SJSA1 (cell line): ENCODE measurements at regions not wholly inside any gene's neighbourhood (a gene's known extent, or its start where the extent isn't known, plus 50 kb on each side); places are given as distances from the start of the nearest gene placed in this dataset.
"Not testable (repeated sequence)": the region's sequence is repeated elsewhere in the genome, so short reads cannot be mapped to it uniquely, and the experiment has no call there.

ENCODE experiments used
- DNase-seq, 2 experiments: peaks; one replicate each; pipeline ENCODE4 v3.0.0-alpha.2; 2015 to 2020; ENCODE audit warnings: low spot score in 2 of 2, low read depth in 1 of 2
- H3K27ac ChIP-seq: fragments of 250-450 bp; sonication (Bioruptor Pico); 2 replicates; pipeline ENCODE4 v1.5.1; 2020; ENCODE audit warnings: mild to moderate bottlenecking, moderate library complexity
- H3K27me3 ChIP-seq: fragments of 250-450 bp; sonication (Bioruptor Pico); replicated peaks from 2 replicates; pipeline ENCODE4 v1.5.1; 2020; ENCODE audit warnings: mild to moderate bottlenecking, moderate library complexity
- H3K36me3 ChIP-seq: fragments of 250-450 bp; sonication (Bioruptor Pico); 2 replicates; pipeline ENCODE4 v1.5.1; 2020; ENCODE audit warnings: mild to moderate bottlenecking
- H3K4me1 ChIP-seq: fragments of 250-450 bp; sonication (Bioruptor Pico); replicated peaks from 2 replicates; pipeline ENCODE4 v1.6.1; 2021; ENCODE audit warnings: mild to moderate bottlenecking
- H3K4me3 ChIP-seq: fragments of 250-450 bp; sonication (Bioruptor Pico); 2 replicates; pipeline ENCODE4 v1.5.1; 2020; ENCODE audit warnings: mild to moderate bottlenecking
- H3K9me3 ChIP-seq: fragments of 250-450 bp; sonication (Bioruptor Pico); replicated peaks from 2 replicates; pipeline ENCODE4 v1.5.1; 2020; ENCODE audit warnings: mild to moderate bottlenecking

DNA sequence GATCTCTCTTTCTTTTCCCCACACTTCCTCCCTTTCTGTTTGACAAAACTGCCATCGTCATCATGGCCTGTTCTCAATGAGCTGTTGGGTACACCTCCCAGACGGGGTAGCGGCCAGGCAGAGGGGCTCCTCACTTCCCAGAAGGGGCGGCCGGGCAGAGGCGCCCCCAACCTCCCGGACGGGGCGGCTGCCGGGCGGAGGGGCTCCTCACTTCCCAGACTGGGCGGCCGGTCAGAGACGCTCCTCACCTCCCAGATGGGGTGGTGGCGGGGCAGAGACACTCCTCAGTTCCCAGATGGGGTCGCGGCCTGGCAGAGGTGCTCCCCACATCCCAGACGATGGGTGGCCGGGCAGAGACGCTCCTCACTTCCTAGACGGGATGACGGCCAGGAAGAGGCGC, 184.3 kb upstream of the FRMD6 start:
- H3K4me3 ChIP-seq, H3K4me1 ChIP-seq, H3K27me3 ChIP-seq, H3K9me3 ChIP-seq, H3K27ac ChIP-seq, H3K36me3 ChIP-seq, DNase-seq: not testable (repeated sequence)

DNA sequence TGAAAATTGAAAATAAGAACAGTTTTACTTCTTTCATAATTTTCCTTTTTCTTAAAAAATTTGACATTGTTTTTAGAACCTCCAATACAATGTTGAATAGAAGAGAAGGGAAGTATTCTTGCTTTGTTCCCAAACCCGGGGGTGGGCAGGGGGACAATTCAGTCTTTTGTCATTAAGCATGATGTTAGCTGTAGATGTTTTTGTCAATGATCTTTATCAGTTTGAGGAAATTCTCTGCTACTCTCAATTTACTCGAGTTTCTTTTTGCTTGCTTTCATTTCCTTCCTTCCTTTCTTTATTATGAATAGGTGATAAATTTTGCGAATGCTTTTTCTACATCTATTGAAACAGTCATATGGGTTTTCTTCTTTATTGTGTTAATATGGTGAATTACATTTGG, 183.2 kb upstream of the FRMD6 start:
- H3K27ac ChIP-seq = no peak overlapping the region
- no peaks in the 10 kb centered on the region for H3K27me3 ChIP-seq
- DNase-seq = no peak
- no peaks in the 10 kb centered on the region for H3K9me3 ChIP-seq
- H3K4me3 ChIP-seq = no peak overlapping the region
- H3K4me1 ChIP-seq = no peaks in the 10 kb centered on the region
- no peaks in the 10 kb centered on the region for H3K36me3 ChIP-seq

DNA sequence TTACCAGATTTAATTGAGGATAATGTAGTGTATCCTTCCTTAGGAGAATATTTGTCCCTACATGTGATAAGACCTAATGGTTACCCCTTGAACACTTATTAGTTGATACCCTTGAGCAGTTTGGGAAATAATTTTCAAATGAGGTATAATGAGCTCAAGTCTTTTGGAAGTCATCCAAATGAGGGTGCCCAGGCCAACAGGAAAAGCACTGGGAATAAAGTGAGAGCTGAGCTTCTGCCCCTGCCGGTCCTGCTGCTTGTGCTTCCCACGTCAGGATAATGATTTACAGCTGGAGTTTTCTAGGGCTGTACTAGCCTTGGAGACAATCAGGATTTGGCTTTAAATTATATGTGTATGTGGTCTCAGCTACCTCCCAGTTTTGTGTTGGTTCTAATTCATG, 178.8 kb upstream of the FRMD6 start:
- Histone ChIP-seq H3K36me3 (no peaks in the 10 kb centered on the region), H3K27me3 (no peaks in the 10 kb centered on the region), H3K4me1 (no peaks in the 10 kb centered on the region; the same call in 1 of the 2 replicates), H3K4me3 (no peak overlapping the region), H3K9me3 (no peaks in the 10 kb centered on the region), H3K27ac (no peak overlapping the region)
- DNase-seq = no peak

DNA sequence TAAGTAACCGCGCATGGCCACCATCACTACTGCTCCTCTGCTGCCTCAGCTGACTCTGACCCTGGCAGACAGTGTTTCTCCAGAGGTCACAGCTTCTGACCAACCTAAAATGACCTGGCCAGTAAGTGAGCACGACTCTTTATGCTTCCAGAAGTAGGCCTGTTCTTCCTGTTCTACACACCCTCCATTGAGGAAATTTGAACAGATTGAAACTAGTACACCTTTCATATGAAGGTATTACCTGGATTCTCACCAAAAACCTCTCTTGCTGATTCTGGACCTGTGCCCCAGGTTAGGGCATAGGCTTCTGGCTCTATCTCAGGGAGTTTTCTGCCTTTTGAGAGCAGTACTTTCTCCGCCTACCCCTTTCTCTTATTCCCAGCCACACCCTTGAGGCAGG, 178.4 kb upstream of the FRMD6 start:
- H3K4me1 ChIP-seq = no peaks in the 10 kb centered on the region; the same call in 1 of the 2 replicates
- no peaks in the 10 kb centered on the region for H3K36me3 ChIP-seq
- no peak for DNase-seq
- no peak overlapping the region for H3K27ac ChIP-seq
- no peaks in the 10 kb centered on the region for H3K9me3 ChIP-seq
- no peaks in the 10 kb centered on the region for H3K27me3 ChIP-seq
- H3K4me3 ChIP-seq = no peak overlapping the region

DNA sequence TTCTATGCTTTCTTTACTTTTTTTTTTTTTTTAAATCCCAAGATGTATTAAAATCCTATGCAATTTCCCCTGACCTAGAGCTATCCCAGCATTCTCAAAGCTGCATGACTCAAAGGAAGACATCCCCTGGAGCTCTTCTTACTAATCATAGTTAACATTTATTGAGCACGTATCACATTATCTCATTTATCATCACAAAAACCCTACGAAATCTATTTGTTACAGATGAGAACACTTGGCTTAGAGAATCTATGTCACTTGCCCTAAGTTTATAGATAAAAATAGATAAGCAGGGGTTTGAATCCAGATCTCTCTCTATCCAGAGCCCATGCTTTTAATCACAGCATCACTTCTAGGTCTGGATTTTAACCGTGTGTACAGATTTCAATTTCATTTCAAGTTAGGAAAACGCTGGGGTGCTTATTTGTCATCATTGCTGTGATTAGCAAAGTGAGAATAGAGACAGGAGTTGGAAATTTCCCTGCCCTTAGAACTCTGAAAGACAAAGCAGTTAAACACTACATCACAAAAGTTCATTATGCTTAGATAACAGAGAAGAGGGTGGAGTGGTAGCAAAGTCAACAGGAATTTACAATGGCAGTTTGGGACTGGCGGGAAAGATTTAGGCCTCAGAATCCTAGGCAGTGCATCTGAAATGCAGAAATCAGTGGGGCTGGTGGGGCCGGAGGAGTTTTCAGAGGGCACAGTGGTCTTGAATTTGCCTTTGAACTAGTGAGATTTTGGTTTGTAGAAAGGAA, 177.7 kb upstream of the FRMD6 start:
- H3K36me3 ChIP-seq = no peaks in the 10 kb centered on the region

DNA sequence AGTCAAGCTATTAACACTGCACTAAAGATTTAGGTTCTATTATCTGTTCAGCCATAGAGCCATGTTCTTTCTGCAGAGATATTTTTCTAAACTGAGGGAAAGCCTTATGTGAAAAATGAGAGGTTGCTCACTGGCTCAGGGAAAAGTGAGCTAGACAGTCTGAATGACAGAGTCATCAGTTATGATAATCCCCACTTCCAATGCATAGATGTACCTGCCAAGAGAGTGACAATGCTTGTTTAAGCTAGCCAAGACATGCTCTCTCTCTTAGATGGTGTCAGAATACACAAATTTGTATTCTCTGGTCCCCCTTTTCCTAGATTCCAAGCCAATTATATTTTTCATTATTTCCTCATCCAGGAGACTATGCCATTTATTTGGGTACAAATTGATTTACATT, 176.9 kb upstream of the FRMD6 start:
- no peaks in the 10 kb centered on the region; the same call in 1 of the 2 replicates for H3K4me1 ChIP-seq
- no peaks in the 10 kb centered on the region for H3K36me3 ChIP-seq
- no peak for DNase-seq
- no peak overlapping the region for H3K4me3 ChIP-seq
- H3K27me3 ChIP-seq = no peaks in the 10 kb centered on the region
- H3K27ac ChIP-seq = no peak overlapping the region
- no peaks in the 10 kb centered on the region for H3K9me3 ChIP-seq

More for the DNA sequence above, 177.7 kb upstream of the FRMD6 start:
- Histone ChIP-seq H3K27ac (no peak overlapping the region), H3K4me1 (no peaks in the 10 kb centered on the region; the same call in 1 of the 2 replicates), H3K9me3 (no peaks in the 10 kb centered on the region), H3K27me3 (no peaks in the 10 kb centered on the region), H3K4me3 (no peak overlapping the region)
- DNase-seq = no peak

DNA sequence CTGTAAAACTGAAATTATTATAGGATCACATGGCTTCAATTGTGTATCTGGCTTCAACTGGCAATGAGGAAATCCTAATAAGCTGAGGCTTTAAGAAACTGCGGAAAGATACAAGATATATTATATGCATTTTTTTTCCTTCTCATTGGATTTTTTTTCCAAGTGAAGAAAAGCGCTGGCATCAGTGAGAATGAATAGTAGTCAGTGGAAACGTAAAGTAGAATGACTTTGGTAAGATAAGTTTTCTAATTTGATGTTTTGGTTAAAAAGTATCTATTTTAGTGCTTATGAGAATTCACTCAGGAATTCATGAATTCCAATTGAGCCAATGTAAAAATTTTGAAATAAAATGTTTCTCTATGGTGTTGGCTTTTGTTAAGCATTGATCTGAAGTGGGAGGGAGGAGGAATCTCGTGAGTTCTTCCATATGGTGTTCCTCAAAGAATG, 173.5 kb upstream of the FRMD6 start:
- Histone ChIP-seq H3K4me3 (no peak overlapping the region), H3K27ac (no peak overlapping the region), H3K4me1 (no peaks in the 10 kb centered on the region; the same call in 1 of the 2 replicates), H3K36me3 (no peaks in the 10 kb centered on the region), H3K9me3 (no peaks in the 10 kb centered on the region), H3K27me3 (no peaks in the 10 kb centered on the region)
- DNase-seq = no peak

DNA sequence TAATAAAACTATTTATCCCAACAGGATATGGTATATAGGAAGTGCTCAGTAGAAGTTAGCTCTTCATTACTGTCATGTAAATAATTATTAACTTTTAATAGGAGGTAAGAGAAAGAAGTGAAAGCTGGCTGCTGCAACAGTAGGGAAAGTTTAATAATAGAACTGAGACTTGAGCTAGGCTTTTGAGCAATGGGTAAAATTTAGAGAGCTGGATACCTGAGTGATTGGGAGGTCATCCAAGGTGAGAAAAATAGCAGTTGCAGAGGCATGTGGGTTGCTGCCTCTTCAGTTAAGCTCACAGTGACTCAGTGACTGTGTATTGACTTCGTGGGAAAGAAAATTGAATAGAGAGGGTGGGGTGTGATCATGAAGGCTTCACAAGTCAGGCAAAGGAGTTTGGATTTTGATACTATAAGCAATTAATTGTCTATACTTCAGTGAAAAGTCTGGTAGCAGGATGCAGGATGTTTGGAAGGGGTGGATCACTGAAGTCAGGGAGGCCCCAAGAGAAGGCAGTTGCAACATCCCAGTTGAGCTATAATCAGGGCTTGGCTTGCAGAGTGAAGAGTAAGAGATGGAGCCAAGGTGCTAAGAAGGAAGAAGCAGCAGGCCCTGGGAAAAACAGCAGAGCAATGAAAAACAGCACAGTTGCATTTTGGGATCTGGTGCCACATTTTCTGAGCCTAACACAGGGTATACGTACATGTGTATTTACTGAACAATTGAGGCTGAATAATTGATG, 172.0 kb upstream of the FRMD6 start:
- H3K4me3 ChIP-seq = no peak overlapping the region

DNA sequence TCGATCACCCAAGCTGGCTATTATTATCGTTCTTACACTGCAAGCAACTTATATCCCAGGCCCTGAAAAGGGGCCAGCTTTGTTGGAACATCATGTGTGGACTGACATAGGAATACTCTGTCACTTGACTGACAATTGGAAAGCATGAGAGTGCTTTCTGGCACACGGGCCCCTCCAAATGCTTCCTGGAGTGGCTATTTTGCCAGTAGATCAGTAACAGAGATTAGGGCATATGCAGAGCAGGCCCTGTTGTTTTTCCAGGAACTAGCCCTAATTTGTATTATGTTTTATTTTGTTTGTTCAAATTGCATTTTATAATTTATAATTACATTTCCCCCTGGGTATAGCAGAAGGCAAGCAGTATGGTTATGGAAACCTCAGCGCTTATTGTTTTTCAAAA, 170.1 kb upstream of the FRMD6 start:
- Histone ChIP-seq H3K9me3 (no peaks in the 10 kb centered on the region), H3K4me1 (no peaks in the 10 kb centered on the region), H3K27me3 (no peaks in the 10 kb centered on the region), H3K27ac (no peak overlapping the region), H3K36me3 (no peaks in the 10 kb centered on the region), H3K4me3 (no peak overlapping the region)
- no peak for DNase-seq

More for the DNA sequence above, 172.0 kb upstream of the FRMD6 start:
- no peaks in the 10 kb centered on the region for H3K9me3 ChIP-seq
- no peaks in the 10 kb centered on the region; the same call in 1 of the 2 replicates for H3K4me1 ChIP-seq
- DNase-seq = no peak
- H3K27me3 ChIP-seq = no peaks in the 10 kb centered on the region
- H3K36me3 ChIP-seq = no peaks in the 10 kb centered on the region
- H3K27ac ChIP-seq = no peak overlapping the region

DNA sequence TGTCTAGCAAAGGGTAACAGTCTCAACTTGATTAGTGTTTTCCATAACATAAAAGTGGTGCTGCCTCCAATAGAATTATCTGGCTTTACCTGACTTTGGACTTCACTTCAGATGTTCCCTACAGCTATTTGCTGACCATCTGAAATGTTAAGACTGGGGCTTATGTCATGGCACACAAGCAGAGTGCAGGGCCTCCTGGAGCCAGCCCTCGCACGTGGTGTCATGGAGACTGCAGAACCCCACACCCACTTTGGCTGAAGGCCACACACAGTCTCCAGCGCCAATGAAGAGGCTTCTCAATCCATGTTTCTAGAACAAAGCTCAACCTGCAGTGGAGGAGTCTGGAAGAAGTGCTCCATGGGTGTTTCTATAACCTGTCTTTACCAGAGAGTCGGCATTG, 169.6 kb upstream of the FRMD6 start:
- H3K4me1 ChIP-seq = no peaks in the 10 kb centered on the region
- no peaks in the 10 kb centered on the region for H3K27me3 ChIP-seq
- no peak overlapping the region for H3K4me3 ChIP-seq
- no peaks in the 10 kb centered on the region for H3K9me3 ChIP-seq
- H3K27ac ChIP-seq = no peak overlapping the region
- DNase-seq = no peak
- H3K36me3 ChIP-seq = no peaks in the 10 kb centered on the region

DNA sequence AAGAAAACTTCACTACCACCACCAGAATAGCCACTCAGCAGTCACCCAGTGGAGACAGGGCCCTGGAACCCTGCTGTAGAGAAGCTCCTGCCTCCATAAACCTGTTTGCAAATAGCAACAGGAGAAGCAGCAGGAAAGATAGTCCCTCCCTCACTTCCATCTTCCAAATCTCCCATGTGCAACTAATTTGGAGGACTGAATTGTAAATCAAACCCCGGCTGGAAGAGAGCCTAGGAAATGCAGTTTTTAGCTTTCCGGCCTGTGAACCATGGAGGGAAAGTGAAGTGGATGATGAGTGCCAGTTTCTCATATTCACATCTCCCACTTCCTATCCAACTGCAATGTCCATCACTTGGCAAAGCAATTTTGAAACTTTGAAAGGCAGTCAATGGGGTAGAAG, 167.2 kb upstream of the FRMD6 start:
- H3K4me3 ChIP-seq = no peak overlapping the region
- H3K36me3 ChIP-seq = no peaks in the 10 kb centered on the region
- H3K27ac ChIP-seq = no peak overlapping the region
- H3K9me3 ChIP-seq = no peaks in the 10 kb centered on the region
- no peak for DNase-seq
- H3K4me1 ChIP-seq = no peaks in the 10 kb centered on the region
- H3K27me3 ChIP-seq = no peaks in the 10 kb centered on the region

DNA sequence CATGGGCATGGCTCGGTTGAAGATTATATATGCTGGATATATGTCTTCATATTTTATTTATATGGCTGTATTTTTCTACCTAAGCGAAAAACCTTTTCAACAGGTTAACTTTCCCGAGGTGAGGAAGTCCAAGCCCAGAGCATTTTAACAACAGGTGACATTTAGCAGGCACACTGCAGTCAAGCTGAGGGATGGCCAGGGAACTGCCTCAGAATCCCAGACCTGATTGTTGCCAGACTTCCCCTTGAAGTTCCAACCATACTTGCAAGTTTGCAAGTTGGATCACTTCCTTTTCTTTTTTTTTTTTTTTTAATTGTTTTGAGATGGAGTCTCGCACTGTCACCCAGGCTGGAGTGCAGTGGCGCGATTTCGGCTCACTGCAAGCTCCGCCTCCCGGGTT, 166.0 kb upstream of the FRMD6 start:
- Histone ChIP-seq H3K4me3 (no peak overlapping the region), H3K9me3 (no peaks in the 10 kb centered on the region), H3K4me1 (no peaks in the 10 kb centered on the region), H3K27me3 (no peaks in the 10 kb centered on the region), H3K36me3 (no peaks in the 10 kb centered on the region), H3K27ac (no peak overlapping the region)
- no peak for DNase-seq

DNA sequence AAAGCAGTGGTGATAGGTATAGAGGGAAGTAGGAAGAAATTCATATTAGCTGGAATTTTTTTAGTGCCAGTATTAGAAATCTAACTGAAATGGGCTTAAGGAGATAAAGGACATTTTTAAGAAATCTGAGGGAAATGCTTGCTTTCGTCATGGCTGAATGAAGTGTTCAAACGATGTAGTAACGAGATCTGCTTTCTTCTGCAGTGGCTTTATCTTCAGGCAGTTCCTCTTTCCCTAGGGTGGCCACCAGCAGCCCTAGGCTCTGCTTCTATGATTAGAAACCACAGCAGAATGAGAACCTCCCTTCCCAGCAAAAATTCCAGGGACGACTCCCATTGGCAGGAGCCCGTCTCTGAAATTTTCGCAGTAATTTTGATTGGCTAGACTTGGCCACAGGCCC, 163.9 kb upstream of the FRMD6 start:
- DNase-seq = no peak
- Histone ChIP-seq H3K27ac (no peak overlapping the region), H3K4me3 (no peak overlapping the region), H3K4me1 (no peaks in the 10 kb centered on the region), H3K9me3 (no peaks in the 10 kb centered on the region), H3K36me3 (no peaks in the 10 kb centered on the region), H3K27me3 (no peaks in the 10 kb centered on the region)

DNA sequence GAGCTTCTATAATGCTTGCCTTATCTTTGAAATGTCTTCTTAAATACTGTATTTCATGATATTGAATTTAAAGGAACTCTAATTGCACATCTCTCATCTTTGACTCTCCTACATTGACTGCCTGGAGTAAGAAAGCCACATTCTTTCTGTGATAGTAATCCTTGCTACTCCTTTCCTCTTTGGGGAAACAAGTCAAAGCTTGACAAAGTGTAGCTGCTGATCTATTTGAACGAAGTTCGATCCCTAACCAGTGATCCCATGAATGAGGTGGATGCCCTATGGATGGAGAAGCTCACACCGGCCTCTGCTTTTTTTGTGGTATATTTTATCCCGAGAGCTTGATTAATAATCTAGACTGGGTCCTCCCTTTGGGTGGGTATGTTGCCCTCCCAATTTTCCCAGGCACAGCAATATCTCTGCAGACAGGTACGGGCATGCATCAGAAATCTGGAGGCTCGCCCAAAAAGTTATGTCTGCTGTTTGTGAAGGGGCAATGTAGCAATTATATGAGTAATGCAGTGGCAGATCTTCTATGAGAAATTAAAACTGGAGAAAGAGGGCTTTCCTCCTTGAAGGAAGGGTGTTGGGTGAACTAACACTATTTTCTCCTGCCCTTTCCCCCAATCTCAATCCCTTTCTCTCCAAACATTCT, 163.0 kb upstream of the FRMD6 start:
- DNase-seq = no peak
- Histone ChIP-seq H3K9me3 (no peaks in the 10 kb centered on the region), H3K27me3 (no peaks in the 10 kb centered on the region), H3K4me1 (no peaks in the 10 kb centered on the region), H3K36me3 (no peaks in the 10 kb centered on the region), H3K4me3 (no peak overlapping the region), H3K27ac (no peak overlapping the region)
